Heart right ventricle (tissue), 16 donors: ENCODE measurements at regions not wholly inside any gene's neighbourhood (a gene's known extent, or its start where the extent isn't known, plus 50 kb on each side); places are given as distances from the start of the nearest gene placed in this dataset.

ENCODE experiments used
- ATAC-seq, 8 donors: fragments of 200-7000 bp; cut with Tn5 transposase; one replicate each; pipeline ENCODE4 v1.9.1; 2020; ENCODE audit warnings: mild to moderate bottlenecking in 8 of 8, moderate library complexity in 8 of 8, moderate number of reproducible peaks in 1 of 8
- DNase-seq, 2 donors: peaks; one replicate each; pipeline ENCODE4 v3.0.0-alpha.2; 2020
- H3K27ac ChIP-seq, 10 donors: fragments of 200-600 bp; sonication (generic) in 2 of 10; one replicate each; pipeline versions ENCODE4 v1.5.0 to v1.8.0; 2020 to 2022; ENCODE audit warnings: mild to moderate bottlenecking in 3 of 10
- H3K27me3 ChIP-seq, 7 donors: fragments of 200-600 bp; one replicate each; pipeline ENCODE4 v1.8.0; 2021 to 2022; ENCODE audit warnings: mild to moderate bottlenecking in 2 of 7
- H3K36me3 ChIP-seq, 9 donors: fragments of 200-600 bp; sonication (generic) in 1 of 9; one replicate each; pipeline versions ENCODE4 v1.5.0 to v1.8.0; 2020 to 2022; ENCODE audit warnings: mild to moderate bottlenecking in 2 of 9
- H3K4me1 ChIP-seq, 9 donors: fragments of 200-600 bp; sonication (generic) in 1 of 9; one replicate each; pipeline versions ENCODE4 v1.5.0 to v1.8.0; 2020 to 2022; ENCODE audit warnings: mild to moderate bottlenecking in 4 of 9
- H3K4me3 ChIP-seq, 10 donors: fragments of 200-600 bp; sonication (generic) in 2 of 10; one replicate each; pipeline versions ENCODE4 v1.5.0 to v1.8.0; 2020 to 2022; ENCODE audit warnings: mild to moderate bottlenecking in 7 of 10, moderate library complexity in 2 of 10
- H3K9me3 ChIP-seq, 11 donors: fragments of 200-600 bp in 10 of 11; sonication (generic) in 2 of 11; one replicate each; pipeline versions ENCODE4 v1.5.0 to v1.8.0; 2013 to 2022; ENCODE audit warnings: mild to moderate bottlenecking in 2 of 11, control low read depth in 1 of 11, moderate library complexity in 1 of 11
- CTCF ChIP-seq, 9 donors: fragments of 200-600 bp; sonication (generic) in 2 of 9; IDR thresholded peaks; one replicate each; pipeline versions ENCODE4 v1.5.0 to v1.8.0; 2021 to 2022; ENCODE audit warnings: antibody characterized with exemption in 9 of 9, mild to moderate bottlenecking in 5 of 9, moderate library complexity in 1 of 9
- WGBS, 2 donors: extraction: QIAGEN DNeasy Blood & Tissue Kit; methylation state at CpG; one replicate each; pipeline ENCODE4 v1.1.7; 2013; ENCODE audit warnings: inconsistent platforms in 1 of 2; 5-methylcytosine and 5-hydroxymethylcytosine counted together
- intact Hi-C, 10 donors: fragments of 100-400 bp; cut with DNase I; formaldehyde crosslinking; loops; one replicate each; pipeline versions ENCODE4 v1.11.1 to v1.14.2; 2022
- donor health status: Arrhythmogenic right ventricular cardiomyopathy.
- donor health status: ischemic (EF 13 %, LVEDD 7.1; RV severe dilation, severe dysfunction).
- donor health status: healthy with polysubstance abuse.
- donor health status: DM: no; HTN: yes; CAD: no.
- donor health status: DM: no; HTN: no; CAD: no.
- donor health status: ischemic (EF 25% LVEDD 6.9; RV normal size, moderate dysfunction).
- donor health status: ischemic (EF 25% LVEDD 5.7; RV mildly dilated, moderate dysfunction).
- donor health status: healthy.
- donor health status: DM: yes; HTN: yes; CAD: no.
- donor health status: Ischemic cardiomyopathy.
- donor health status: ischemic (EF 35%, LVEDD 5.7; RV mildly dilated, moderate dysfunction).
- donor health status: nonischemic (EF 11% LVEDD 7.7; RV severe dilation, severe dysfunction).
- donor health status: DM: yes; HTN: yes; CAD: no.
- donor health status: PGD.
- donor health status: ischemic (EF 29% LVEDD 5.4; RV normal size, mild dysfunction).
- donor health status: nonischemic (EF 23%, LVEDD 6.1; RV moderate dilation, normal function).

GRCh38 chr1:229848752-229849677, 218.0 kb upstream of the GALNT2 start:
- 78 to 79% methylated on average over 9 of the region's 9 CpGs for WGBS, 2 donors
- no peaks in the 10 kb centered on the region for H3K27me3 ChIP-seq
- no peaks in the 10 kb centered on the region for H3K9me3 ChIP-seq
- TF ChIP-seq CTCF (IDR thresholded peaks at IDR 0.05): peak in 8 of 9 donors; percentile 7 to 57 (median 40)
- intact Hi-C loops: no loop called here
- no peak for ATAC-seq
- no peaks in the 10 kb centered on the region for H3K36me3 ChIP-seq
- DNase-seq: no peak
- H3K27ac ChIP-seq: no peak overlapping the region
- no peak overlapping the region for H3K4me3 ChIP-seq
- peaks cover 0 to 13% (median 7%) of the 10 kb centered on the region in 9 donors for H3K4me1 ChIP-seq

- H3K9me3 ChIP-seq: no peaks in the 10 kb centered on the region
- H3K4me3 ChIP-seq: no peak overlapping the region
- no peak for TF ChIP-seq CTCF (IDR thresholded peaks at IDR 0.05)
- ATAC-seq (no peak), DNase-seq (no peak)
- H3K4me1 ChIP-seq: peaks cover 0 to 3% (median 0%) of the 10 kb centered on the region in 9 donors
- H3K27me3 ChIP-seq: no peaks in the 10 kb centered on the region
- H3K36me3 ChIP-seq: no peaks in the 10 kb centered on the region
- no peak overlapping the region for H3K27ac ChIP-seq
- WGBS, 2 donors: 79 to 84% methylated on average over 6 of the region's 6 CpGs
- intact Hi-C loops: loop anchor here in 1 of 10 donors (10.0 kb wide), 1 partner anchor 363 kb away; no protein-coding TSS in a partner anchor
These were observed 215.5 kb upstream of the GALNT2 start for GRCh38 chr1:229851511-229851910.

- no peak for TF ChIP-seq CTCF (IDR thresholded peaks at IDR 0.05)
- DNase-seq (no peak), ATAC-seq (no peak)
- Histone ChIP-seq H3K27me3 (no peaks in the 10 kb centered on the region), H3K4me1 (peaks cover 0 to 4% (median 0%) of the 10 kb centered on the region in 9 donors), H3K4me3 (no peak overlapping the region), H3K36me3 (no peaks in the 10 kb centered on the region), H3K9me3 (no peaks in the 10 kb centered on the region), H3K27ac (no peak overlapping the region)
- WGBS, 2 donors: 72 to 87% methylated on average over 3 of the region's 3 CpGs
- intact Hi-C loops: loop anchor here in 1 of 10 donors (10.0 kb wide), 1 partner anchor 361 kb away; no protein-coding TSS in a partner anchor
These were observed 213.3 kb upstream of the GALNT2 start for GRCh38 chr1:229853751-229854150.

GRCh38 chr1:229854620-229855019, 212.4 kb upstream of the GALNT2 start:
- ATAC-seq (no peak), DNase-seq (no peak)
- Histone ChIP-seq H3K36me3 (no peaks in the 10 kb centered on the region), H3K4me1 (peaks cover 0 to 4% (median 0%) of the 10 kb centered on the region in 9 donors), H3K27ac (no peak overlapping the region), H3K27me3 (no peaks in the 10 kb centered on the region), H3K9me3 (no peaks in the 10 kb centered on the region), H3K4me3 (no peak overlapping the region)
- intact Hi-C loops: loop anchor here in 1 of 10 donors (10.0 kb wide), 1 partner anchor 360 kb away; no protein-coding TSS in a partner anchor
- WGBS, 2 donors: 90 to 100% methylated on average over 1 of the region's 1 CpG
- TF ChIP-seq CTCF (IDR thresholded peaks at IDR 0.05): no peak
